A549 (cell line): ENCODE measurements at regions not wholly inside any gene's neighbourhood (a gene's known extent, or its start where the extent isn't known, plus 50 kb on each side); places are given as distances from the start of the nearest gene placed in this dataset.

Source experiments
- CBX8 ChIP-seq: fragments of 200-600 bp; sonication (generic); IDR thresholded peaks from 2 replicates; pipeline ENCODE4 v1.6.1; 2016
- CEBPB ChIP-seq, 2 experiments: fragments of >200 bp in 1 of 2; sonication (Bioruptor Twin) in 1 of 2; formaldehyde crosslinking in 1 of 2; IDR thresholded peaks; 2 replicates each; pipeline ENCODE4 v1.6.1; 2012 to 2016
- CTCF ChIP-seq: fragments of >200 bp; sonication (Bioruptor Twin); formaldehyde crosslinking; IDR thresholded peaks from 3 replicates; pipeline ENCODE4 v1.5.1; 2016
- HDAC2 ChIP-seq: fragments of 200-600 bp; sonication (generic); IDR thresholded peaks from 2 replicates; pipeline ENCODE4 v1.6.1; 2016
- KDM1A ChIP-seq: fragments of 200-600 bp; sonication (generic); IDR thresholded peaks from 2 replicates; pipeline ENCODE4 v1.6.1; 2016; ENCODE audit warnings: low read depth, mild to moderate bottlenecking
- MAFK ChIP-seq: fragments of 450-650 bp; IDR thresholded peaks from 2 replicates; pipeline ENCODE4 v1.6.1; 2014; ENCODE audit not compliant: partially characterized antibody
- MAX ChIP-seq: IDR thresholded peaks from 2 replicates; pipeline ENCODE4 v1.6.1; 2012
- NFE2L2 ChIP-seq: fragments of 150-350 bp; conservative IDR thresholded peaks from 2 replicates; pipeline ENCODE4 v1.6.1; 2014; ENCODE audit warnings: low read length
- POLR2A ChIP-seq: IDR thresholded peaks from 2 replicates; pipeline ENCODE4 v1.6.1; 2012; ENCODE audit warnings: mild to moderate bottlenecking, low read length
- RAD21 ChIP-seq, 2 experiments: fragments of >200 bp in 1 of 2; sonication (Bioruptor Twin) in 1 of 2; formaldehyde crosslinking in 1 of 2; IDR thresholded peaks in 1 of 2; conservative IDR thresholded peaks in 1 of 2; 2 replicates in 1 of 2; 3 replicates in 1 of 2; pipeline ENCODE4 v1.6.1; 2012 to 2018; ENCODE audit warnings: inconsistent platforms in 1 of 2

GRCh38 chr9:87269296-87270176 is 228.1 kb upstream of the DAPK1 start:
- no peak for TF ChIP-seq CEBPB (IDR thresholded peaks at IDR 0.05)
- no peak for TF ChIP-seq CTCF
- no peak for TF ChIP-seq MAFK
- TF ChIP-seq KDM1A, result no peak
- no peak for TF ChIP-seq HDAC2
- no peak for TF ChIP-seq NFE2L2
- no peak for TF ChIP-seq CBX8
- no peak for TF ChIP-seq RAD21 (conservative IDR thresholded peaks at IDR 0.05 in 1 of 2, IDR thresholded peaks at IDR 0.05 in 1 of 2)
- TF ChIP-seq POLR2A, result no peak
- TF ChIP-seq MAX, result no peak
